ENCODE measurements at regions not wholly inside any gene's neighbourhood (a gene's known extent, or its start where the extent isn't known, plus 50 kb on each side); places are given as distances from the start of the nearest gene placed in this dataset.

DNA sequence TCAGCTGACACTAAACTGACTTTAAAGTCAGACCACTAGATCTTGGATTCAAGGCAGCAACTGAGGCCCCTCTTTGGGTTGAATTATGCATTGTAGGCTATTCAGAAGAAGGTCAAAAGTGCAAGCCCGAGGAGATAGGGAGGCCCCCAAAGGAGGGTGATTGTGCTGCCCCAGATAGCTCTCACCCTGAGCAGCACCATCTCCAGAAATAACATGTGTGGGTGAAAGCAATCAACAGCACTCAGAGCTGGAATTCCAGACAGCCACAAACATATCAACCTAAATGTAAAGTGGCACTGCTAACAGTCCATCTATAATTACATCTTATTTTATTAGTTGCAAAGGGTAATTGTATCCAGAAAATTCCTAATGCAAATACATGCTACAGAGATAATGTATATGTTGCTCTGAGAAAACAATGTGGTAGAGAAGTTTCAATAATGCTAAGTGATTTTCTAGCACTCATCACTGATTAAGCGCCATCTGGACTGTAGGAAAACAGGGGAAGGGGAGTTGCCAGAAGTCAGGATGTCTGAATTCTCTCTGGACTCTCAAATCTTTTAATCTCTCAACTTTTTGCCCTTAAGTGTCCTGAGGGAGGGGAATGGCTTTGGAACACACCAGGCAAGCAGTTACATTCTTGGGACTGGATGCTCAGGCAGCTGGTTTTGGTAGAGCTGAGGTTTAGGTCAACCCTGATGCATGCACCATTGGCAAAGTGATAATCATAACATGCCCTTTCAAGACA lies 61.8 kb upstream of the SFRP2 start:
- no peak for DNase-seq (ENCODE audit: low spot score)

DNA sequence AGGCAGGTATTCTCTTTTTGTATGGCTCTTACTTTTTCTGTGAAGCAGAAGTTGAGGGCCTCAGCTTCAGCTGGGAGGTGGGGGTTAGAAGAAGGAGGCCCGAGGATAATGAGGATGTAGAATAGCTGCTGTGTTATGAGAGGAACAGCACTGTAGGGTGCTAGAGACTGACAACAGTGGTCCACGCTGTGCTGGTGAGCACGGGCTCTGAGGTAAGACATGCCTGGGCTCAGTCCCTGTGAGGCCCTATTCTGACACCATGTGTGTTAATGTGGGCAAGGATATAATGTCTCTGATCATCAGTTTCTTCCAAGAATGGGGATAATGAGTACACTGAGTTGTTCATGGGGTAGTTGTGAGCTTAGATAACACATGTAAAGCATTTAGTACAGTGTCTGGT lies 55.3 kb upstream of the SFRP2 start:
- no peak for DNase-seq (ENCODE audit: low spot score)
